K562 (cell line): ENCODE measurements at regions not wholly inside any gene's neighbourhood (a gene's known extent, or its start where the extent isn't known, plus 50 kb on each side); places are given as distances from the start of the nearest gene placed in this dataset.

Experiments used
- ARHGAP35 ChIP-seq: fragments of 450-650 bp; IDR thresholded peaks from 2 replicates; pipeline ENCODE4 v1.6.1; 2018; ENCODE audit not compliant: partially characterized antibody
- ESRRB ChIP-seq: fragments of 250-450 bp; sonication (Bioruptor Pico); IDR thresholded peaks from 2 replicates; pipeline ENCODE4 v1.5.0; 2020; ENCODE audit warnings: mild to moderate bottlenecking, moderate library complexity, borderline replicate concordance
- KAT8 ChIP-seq: fragments of 450-650 bp; IDR thresholded peaks from 2 replicates; pipeline ENCODE4 v1.6.1; 2016; ENCODE audit warnings: low read depth, mild to moderate bottlenecking
- KLF1 ChIP-seq: fragments of 450-650 bp; IDR thresholded peaks from 2 replicates; pipeline ENCODE4 v1.6.1; 2016; ENCODE audit warnings: missing genetic modification characterization, missing compliant biosample characterization
- POLR2A ChIP-seq: fragments of 450-650 bp; conservative IDR thresholded peaks from 2 replicates; pipeline ENCODE4 v1.6.1; 2016
- TCFL5 ChIP-seq: fragments of 250-450 bp; sonication (Bioruptor Pico); conservative IDR thresholded peaks from 2 replicates; pipeline ENCODE4 v1.6.1; 2021; ENCODE audit warnings: mild to moderate bottlenecking, moderate library complexity, matching md5 sums
- ZNF263 ChIP-seq: sonication (generic); formaldehyde crosslinking; IDR thresholded peaks from 2 replicates; pipeline ENCODE4 v1.8.0; 2022; ENCODE audit warnings: mild to moderate bottlenecking, missing genetic modification reagents, borderline replicate concordance
- ZNF551 ChIP-seq: fragments of 250-450 bp; sonication (Bioruptor Pico); IDR thresholded peaks from 2 replicates; pipeline ENCODE4 v1.5.0; 2021; ENCODE audit warnings: mild to moderate bottlenecking, moderate library complexity
- ZNF696 ChIP-seq: fragments of 250-450 bp; sonication (Bioruptor Pico); conservative IDR thresholded peaks from 2 replicates; pipeline ENCODE4 v1.4.0; 2020; ENCODE audit warnings: mild to moderate bottlenecking, moderate library complexity
- ZNF77 ChIP-seq: fragments of 250-450 bp; sonication (Bioruptor Pico); IDR thresholded peaks from 2 replicates; pipeline ENCODE4 v1.5.0; 2020
- ZNF79 ChIP-seq: fragments of 250-450 bp; sonication (Bioruptor Pico); IDR thresholded peaks from 2 replicates; pipeline ENCODE4 v1.4.0; 2020; ENCODE audit warnings: low read depth, mild to moderate bottlenecking, moderate library complexity
- TF ChIP-seq, protein P1 (sequence below): fragments of 200-600 bp; sonication (generic); IDR thresholded peaks from one replicate; pipeline ENCODE4 v1.6.1; 2012; ENCODE audit warnings: mild to moderate bottlenecking, low read depth, low read length, inconsistent platforms

DNA sequence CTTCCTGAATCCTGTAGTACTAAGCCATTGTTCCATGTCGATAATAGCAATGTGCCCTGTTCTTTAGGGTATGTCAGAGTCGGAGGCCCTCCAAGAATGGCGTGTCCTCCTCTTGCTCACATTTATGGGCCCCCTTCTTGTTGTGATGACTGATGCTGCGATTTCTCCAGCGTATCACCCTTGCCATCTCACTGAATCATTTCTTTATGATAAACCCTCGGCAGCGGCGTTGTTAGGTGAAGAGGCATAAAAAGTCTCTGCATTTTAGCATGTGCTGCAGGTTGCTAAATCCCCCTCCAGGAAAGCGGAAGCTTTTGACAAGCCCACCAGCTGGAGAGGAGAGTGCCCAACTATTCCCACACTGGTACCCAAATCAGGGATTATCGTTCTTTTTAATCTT lies 1045.3 kb downstream of the BRD1 start (continued):
- TF ChIP-seq, protein P1, sequence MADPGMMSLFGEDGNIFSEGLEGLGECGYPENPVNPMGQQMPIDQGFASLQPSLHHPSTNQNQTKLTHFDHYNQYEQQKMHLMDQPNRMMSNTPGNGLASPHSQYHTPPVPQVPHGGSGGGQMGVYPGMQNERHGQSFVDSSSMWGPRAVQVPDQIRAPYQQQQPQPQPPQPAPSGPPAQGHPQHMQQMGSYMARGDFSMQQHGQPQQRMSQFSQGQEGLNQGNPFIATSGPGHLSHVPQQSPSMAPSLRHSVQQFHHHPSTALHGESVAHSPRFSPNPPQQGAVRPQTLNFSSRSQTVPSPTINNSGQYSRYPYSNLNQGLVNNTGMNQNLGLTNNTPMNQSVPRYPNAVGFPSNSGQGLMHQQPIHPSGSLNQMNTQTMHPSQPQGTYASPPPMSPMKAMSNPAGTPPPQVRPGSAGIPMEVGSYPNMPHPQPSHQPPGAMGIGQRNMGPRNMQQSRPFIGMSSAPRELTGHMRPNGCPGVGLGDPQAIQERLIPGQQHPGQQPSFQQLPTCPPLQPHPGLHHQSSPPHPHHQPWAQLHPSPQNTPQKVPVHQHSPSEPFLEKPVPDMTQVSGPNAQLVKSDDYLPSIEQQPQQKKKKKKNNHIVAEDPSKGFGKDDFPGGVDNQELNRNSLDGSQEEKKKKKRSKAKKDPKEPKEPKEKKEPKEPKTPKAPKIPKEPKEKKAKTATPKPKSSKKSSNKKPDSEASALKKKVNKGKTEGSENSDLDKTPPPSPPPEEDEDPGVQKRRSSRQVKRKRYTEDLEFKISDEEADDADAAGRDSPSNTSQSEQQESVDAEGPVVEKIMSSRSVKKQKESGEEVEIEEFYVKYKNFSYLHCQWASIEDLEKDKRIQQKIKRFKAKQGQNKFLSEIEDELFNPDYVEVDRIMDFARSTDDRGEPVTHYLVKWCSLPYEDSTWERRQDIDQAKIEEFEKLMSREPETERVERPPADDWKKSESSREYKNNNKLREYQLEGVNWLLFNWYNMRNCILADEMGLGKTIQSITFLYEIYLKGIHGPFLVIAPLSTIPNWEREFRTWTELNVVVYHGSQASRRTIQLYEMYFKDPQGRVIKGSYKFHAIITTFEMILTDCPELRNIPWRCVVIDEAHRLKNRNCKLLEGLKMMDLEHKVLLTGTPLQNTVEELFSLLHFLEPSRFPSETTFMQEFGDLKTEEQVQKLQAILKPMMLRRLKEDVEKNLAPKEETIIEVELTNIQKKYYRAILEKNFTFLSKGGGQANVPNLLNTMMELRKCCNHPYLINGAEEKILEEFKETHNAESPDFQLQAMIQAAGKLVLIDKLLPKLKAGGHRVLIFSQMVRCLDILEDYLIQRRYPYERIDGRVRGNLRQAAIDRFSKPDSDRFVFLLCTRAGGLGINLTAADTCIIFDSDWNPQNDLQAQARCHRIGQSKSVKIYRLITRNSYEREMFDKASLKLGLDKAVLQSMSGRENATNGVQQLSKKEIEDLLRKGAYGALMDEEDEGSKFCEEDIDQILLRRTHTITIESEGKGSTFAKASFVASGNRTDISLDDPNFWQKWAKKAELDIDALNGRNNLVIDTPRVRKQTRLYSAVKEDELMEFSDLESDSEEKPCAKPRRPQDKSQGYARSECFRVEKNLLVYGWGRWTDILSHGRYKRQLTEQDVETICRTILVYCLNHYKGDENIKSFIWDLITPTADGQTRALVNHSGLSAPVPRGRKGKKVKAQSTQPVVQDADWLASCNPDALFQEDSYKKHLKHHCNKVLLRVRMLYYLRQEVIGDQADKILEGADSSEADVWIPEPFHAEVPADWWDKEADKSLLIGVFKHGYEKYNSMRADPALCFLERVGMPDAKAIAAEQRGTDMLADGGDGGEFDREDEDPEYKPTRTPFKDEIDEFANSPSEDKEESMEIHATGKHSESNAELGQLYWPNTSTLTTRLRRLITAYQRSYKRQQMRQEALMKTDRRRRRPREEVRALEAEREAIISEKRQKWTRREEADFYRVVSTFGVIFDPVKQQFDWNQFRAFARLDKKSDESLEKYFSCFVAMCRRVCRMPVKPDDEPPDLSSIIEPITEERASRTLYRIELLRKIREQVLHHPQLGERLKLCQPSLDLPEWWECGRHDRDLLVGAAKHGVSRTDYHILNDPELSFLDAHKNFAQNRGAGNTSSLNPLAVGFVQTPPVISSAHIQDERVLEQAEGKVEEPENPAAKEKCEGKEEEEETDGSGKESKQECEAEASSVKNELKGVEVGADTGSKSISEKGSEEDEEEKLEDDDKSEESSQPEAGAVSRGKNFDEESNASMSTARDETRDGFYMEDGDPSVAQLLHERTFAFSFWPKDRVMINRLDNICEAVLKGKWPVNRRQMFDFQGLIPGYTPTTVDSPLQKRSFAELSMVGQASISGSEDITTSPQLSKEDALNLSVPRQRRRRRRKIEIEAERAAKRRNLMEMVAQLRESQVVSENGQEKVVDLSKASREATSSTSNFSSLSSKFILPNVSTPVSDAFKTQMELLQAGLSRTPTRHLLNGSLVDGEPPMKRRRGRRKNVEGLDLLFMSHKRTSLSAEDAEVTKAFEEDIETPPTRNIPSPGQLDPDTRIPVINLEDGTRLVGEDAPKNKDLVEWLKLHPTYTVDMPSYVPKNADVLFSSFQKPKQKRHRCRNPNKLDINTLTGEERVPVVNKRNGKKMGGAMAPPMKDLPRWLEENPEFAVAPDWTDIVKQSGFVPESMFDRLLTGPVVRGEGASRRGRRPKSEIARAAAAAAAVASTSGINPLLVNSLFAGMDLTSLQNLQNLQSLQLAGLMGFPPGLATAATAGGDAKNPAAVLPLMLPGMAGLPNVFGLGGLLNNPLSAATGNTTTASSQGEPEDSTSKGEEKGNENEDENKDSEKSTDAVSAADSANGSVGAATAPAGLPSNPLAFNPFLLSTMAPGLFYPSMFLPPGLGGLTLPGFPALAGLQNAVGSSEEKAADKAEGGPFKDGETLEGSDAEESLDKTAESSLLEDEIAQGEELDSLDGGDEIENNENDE: no peak
- TF ChIP-seq KLF1 (tag): no peak
- TF ChIP-seq ZNF77: no peak
- no peak for TF ChIP-seq ZNF263 (CRISPR knock-in tag)
- no peak for TF ChIP-seq ZNF696 (CRISPR knock-in tag)
- TF ChIP-seq ZNF551 (CRISPR knock-in tag): no peak
- TF ChIP-seq ZNF79 (CRISPR knock-in tag): no peak
- no peak for TF ChIP-seq ARHGAP35
- no peak for TF ChIP-seq KAT8
- no peak for TF ChIP-seq POLR2A
- TF ChIP-seq TCFL5 (CRISPR knock-in tag): no peak
- TF ChIP-seq ESRRB (CRISPR knock-in tag): no peak
- TF ChIP-seq, all 486 proteins: peak for 0
